ENCODE measurements at regions not wholly inside any gene's neighbourhood (a gene's known extent, or its start where the extent isn't known, plus 50 kb on each side); places are given as distances from the start of the nearest gene placed in this dataset.

GRCh38 chr2:8571301-8571791 lies 110.5 kb upstream of the ID2 start:
- TF ChIP-seq POLR2A (IDR thresholded peaks at IDR 0.05), result no peak
- TF ChIP-seq, protein P1, sequence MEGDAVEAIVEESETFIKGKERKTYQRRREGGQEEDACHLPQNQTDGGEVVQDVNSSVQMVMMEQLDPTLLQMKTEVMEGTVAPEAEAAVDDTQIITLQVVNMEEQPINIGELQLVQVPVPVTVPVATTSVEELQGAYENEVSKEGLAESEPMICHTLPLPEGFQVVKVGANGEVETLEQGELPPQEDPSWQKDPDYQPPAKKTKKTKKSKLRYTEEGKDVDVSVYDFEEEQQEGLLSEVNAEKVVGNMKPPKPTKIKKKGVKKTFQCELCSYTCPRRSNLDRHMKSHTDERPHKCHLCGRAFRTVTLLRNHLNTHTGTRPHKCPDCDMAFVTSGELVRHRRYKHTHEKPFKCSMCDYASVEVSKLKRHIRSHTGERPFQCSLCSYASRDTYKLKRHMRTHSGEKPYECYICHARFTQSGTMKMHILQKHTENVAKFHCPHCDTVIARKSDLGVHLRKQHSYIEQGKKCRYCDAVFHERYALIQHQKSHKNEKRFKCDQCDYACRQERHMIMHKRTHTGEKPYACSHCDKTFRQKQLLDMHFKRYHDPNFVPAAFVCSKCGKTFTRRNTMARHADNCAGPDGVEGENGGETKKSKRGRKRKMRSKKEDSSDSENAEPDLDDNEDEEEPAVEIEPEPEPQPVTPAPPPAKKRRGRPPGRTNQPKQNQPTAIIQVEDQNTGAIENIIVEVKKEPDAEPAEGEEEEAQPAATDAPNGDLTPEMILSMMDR (IDR thresholded peaks at IDR 0.05), result no peak

All from adrenal gland (tissue), 5 donors.